Right lobe of liver (tissue), 4 donors: ENCODE measurements at regions not wholly inside any gene's neighbourhood (a gene's known extent, or its start where the extent isn't known, plus 50 kb on each side); places are given as distances from the start of the nearest gene placed in this dataset.

Experiments used
- POLR2A ChIP-seq: fragments of 450-650 bp; IDR thresholded peaks from one replicate; pipeline ENCODE4 v1.6.1; 2017; ENCODE audit warnings: antibody characterized with exemption, mild to moderate bottlenecking
- TF ChIP-seq, protein P1 (sequence below), 4 donors: fragments of 200-600 bp in 3 of 4; fragments of 450-650 bp in 1 of 4; IDR thresholded peaks; one replicate each; pipeline versions ENCODE4 v1.5.1 to v1.8.0; 2016 to 2022; ENCODE audit warnings: antibody characterized with exemption in 4 of 4, mild to moderate bottlenecking in 2 of 4
- donor health status: DM: no; HTN: no; CAD: no.
- donor health status: DM: no; HTN: no; CAD: no.
- donor health status: DM: no; HTN: yes; CAD: no.

DNA sequence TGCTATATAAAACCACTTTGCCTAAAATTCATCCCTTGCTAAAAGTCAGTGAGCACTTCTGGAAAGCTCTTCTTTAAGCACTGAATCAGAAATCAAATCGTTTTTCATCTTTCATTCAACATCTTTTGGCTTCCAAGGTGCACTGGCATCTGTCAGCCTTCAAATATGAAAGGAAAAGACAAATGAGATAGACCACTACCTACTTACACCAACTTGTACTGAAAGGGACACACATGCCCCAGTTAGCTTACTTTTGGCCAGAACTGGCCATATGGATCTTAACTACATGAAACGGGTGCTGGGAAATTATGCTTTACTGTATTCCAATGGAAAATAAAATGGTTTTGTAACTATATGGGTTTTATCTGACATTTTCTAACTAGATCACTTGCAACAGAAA, 332.0 kb upstream of the ARPP21 start:
- TF ChIP-seq, protein P1, sequence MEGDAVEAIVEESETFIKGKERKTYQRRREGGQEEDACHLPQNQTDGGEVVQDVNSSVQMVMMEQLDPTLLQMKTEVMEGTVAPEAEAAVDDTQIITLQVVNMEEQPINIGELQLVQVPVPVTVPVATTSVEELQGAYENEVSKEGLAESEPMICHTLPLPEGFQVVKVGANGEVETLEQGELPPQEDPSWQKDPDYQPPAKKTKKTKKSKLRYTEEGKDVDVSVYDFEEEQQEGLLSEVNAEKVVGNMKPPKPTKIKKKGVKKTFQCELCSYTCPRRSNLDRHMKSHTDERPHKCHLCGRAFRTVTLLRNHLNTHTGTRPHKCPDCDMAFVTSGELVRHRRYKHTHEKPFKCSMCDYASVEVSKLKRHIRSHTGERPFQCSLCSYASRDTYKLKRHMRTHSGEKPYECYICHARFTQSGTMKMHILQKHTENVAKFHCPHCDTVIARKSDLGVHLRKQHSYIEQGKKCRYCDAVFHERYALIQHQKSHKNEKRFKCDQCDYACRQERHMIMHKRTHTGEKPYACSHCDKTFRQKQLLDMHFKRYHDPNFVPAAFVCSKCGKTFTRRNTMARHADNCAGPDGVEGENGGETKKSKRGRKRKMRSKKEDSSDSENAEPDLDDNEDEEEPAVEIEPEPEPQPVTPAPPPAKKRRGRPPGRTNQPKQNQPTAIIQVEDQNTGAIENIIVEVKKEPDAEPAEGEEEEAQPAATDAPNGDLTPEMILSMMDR (IDR thresholded peaks at IDR 0.05): no peak
- TF ChIP-seq POLR2A: no peak
